Adrenal gland (tissue), 5 donors: ENCODE measurements at regions not wholly inside any gene's neighbourhood (a gene's known extent, or its start where the extent isn't known, plus 50 kb on each side); places are given as distances from the start of the nearest gene placed in this dataset.

ENCODE experiments used
- CTCF ChIP-seq, 6 experiments: fragments of 450-650 bp in 4 of 6; fragments of 200-600 bp in 2 of 6; sonication (generic) in 1 of 6; IDR thresholded peaks; 1 replicate in 5 of 6; 2 replicates in 1 of 6; pipeline versions ENCODE4 v1.5.1 to v1.8.0; 2016 to 2021; ENCODE audit warnings: antibody characterized with exemption in 6 of 6, mild to moderate bottlenecking in 2 of 6, moderate library complexity in 1 of 6
- POLR2A ChIP-seq, 2 donors: fragments of 450-650 bp; IDR thresholded peaks; one replicate each; pipeline ENCODE4 v1.6.1; 2017; ENCODE audit warnings: antibody characterized with exemption in 2 of 2, mild to moderate bottlenecking in 2 of 2, moderate library complexity in 1 of 2
- donor health status: DM: no; HTN: no; CAD: no.

DNA sequence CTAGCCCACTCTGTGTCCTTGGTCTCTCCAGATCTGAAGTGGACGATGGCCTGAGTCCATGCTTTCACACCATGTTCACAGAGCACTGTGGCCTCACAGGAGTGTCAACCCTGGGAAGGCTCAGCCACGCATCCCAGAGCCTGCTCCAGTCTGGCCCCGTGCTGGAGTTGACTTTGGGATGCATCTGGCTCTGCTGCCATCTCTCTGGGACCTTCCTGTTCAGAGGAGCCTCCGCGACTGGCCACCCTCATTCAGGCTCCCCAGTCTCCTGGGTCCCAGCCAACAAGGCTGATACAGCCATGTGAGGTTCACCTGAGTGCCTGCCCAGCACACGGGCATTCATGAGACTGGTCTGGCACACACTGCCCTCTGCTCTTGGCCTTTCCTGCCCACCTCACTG is 199.7 kb upstream of the RAB6C start:
- TF ChIP-seq CTCF (IDR thresholded peaks at IDR 0.05) (no peak), POLR2A (IDR thresholded peaks at IDR 0.05) (no peak)
